NOMO-1 treated with DMSO at 0.1 percent for 48 hours (cell line): ENCODE measurements at regions not wholly inside any gene's neighbourhood (a gene's known extent, or its start where the extent isn't known, plus 50 kb on each side); places are given as distances from the start of the nearest gene placed in this dataset.
A peak's percentile ranks its signal among the peaks of the same experiment; 100 is the strongest.
"Not testable (repeated sequence)": the region's sequence is repeated elsewhere in the genome, so short reads cannot be mapped to it uniquely, and the experiment has no call there.

Experiments
- DNase-seq: peaks from one replicate; lab custom pipeline; 2025; ENCODE audit not compliant: unreplicated experiment; lab: John Stamatoyannopoulos, UW

- no peak for DNase-seq
Measured at GRCh38 chr18:22695674-22696073, 237.5 kb upstream of the RBBP8 start.

GRCh38 chr18:22697561-22697960 lies 235.6 kb upstream of the RBBP8 start:
- no peak for DNase-seq

GRCh38 chr18:22698711-22699110 lies 234.4 kb upstream of the RBBP8 start:
- DNase-seq: no peak

- no peak for DNase-seq
Measured at GRCh38 chr18:22699629-22700028, 233.5 kb upstream of the RBBP8 start.

- no peak for DNase-seq
Measured at GRCh38 chr18:22700920-22701319, 232.2 kb upstream of the RBBP8 start.

GRCh38 chr18:22701326-22701725 lies 231.8 kb upstream of the RBBP8 start:
- DNase-seq: no peak

GRCh38 chr18:22701795-22702194 lies 231.3 kb upstream of the RBBP8 start:
- no peak for DNase-seq

- DNase-seq: no peak
Measured at GRCh38 chr18:22702806-22703205, 230.3 kb upstream of the RBBP8 start.

DNA sequence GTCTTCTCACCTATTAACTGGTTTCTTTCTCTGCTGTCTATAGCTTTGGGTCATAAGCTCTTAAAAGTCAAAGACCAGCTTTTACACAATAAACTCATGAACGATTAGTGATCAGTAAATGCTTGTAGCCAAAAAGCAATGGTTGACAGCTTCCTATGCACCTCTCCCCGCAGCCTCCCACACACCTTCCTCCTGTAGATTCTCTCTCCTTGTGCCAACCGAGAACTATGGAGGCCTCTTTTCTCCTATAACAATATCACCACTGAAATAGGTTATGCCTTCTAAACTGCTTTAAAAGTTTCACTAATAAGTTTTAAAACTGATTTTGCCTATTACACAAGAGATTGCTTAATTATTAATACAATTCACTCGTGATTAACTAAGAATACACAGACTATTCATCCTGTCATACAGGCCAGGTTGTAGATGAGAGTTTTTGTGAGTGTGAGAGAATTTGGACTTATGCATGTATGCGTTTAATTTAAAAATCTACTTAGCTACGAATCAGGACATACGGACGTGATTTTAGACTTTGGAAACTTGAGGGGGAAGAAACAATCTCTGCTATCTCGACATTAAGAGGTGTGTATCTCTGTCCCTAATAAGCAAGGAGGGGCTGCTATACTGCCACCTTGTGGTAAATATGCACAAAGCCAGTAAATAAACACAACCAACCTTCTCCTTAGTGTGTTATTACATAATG lies 229.1 kb upstream of the RBBP8 start:
- peak; percentile 38 for DNase-seq

GRCh38 chr18:22704586-22704918 lies 228.6 kb upstream of the RBBP8 start:
- DNase-seq: no peak

DNA sequence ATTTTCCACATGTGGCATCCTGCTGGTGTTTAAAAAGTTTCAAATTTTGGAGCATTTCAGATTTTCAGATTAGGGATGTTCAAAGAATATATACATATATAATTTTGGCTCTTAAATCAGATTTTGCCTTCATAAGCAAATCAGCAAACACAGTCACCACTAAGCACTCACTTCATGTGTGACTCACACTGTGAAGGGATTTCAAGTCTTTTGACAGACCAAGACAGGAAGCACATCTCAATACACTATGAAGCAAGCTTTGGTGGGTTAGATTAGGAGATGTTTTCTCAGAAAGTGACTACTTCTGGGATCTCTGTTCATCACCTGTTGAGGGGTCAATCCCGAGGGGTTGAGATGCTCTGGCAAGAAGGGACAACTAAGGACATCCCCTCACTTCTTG lies 227.8 kb upstream of the RBBP8 start:
- peak; percentile 14 for DNase-seq

GRCh38 chr18:22706025-22706424 lies 227.1 kb upstream of the RBBP8 start:
- not testable (repeated sequence) for DNase-seq

DNA sequence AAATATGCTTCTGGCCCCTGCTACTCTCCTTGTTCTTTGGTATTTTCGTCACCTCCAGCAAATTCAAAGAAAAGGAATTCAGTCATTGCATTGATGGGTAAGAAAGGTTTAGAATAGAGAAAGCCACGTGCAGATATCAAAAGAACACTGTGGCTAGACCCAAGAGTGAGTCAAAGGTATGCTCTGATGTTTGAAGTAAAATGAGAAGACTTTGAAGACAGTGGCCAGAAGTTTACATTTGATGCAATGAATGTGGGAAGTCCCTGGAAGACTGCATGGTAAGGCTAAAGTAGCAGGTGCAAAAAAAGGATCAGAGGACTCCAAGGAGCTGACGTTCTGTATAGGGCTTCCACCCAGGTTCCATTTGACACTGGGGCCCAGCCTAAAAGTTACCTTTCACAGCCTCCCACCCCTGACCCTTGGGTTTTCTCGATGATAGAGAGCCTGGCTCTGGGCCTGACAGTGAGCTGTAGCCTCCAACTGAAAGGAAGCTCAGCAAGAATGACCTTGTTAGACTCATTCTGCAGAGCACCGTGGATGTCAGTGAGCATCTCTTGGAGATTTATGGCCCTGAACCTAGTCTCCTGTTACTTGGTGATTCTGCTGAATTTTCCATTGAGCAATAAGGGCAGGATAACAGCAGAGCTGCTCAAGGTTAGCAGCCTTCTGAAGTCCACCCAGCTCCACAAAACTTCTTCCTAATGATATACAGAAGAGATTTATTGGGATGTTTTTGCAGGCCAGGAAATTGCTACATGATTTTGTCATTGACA lies 223.7 kb upstream of the RBBP8 start:
- DNase-seq: no peak

- DNase-seq: no peak
Measured at GRCh38 chr18:22710673-22711191, 222.4 kb upstream of the RBBP8 start.

GRCh38 chr18:22711192-22711685 lies 221.9 kb upstream of the RBBP8 start:
- DNase-seq: no peak

DNA sequence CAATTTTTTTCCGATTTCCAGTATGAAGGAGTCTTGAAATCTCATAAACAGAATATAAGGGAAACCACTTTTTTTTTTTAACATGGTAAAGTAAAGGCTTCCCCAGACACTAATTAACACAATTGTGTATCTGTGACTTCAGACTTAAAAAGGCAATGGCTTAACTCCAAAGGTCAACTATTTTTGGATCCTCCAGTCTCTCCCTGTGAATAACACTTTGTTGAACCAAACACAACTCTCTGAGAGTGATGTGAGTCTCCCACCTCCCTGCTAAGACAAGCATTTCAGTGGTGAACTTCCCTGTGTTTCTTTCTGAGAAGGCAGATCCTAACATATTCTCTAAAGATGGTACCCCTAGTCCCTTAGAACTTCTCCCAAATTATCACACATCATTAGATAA lies 219.6 kb upstream of the RBBP8 start:
- no peak for DNase-seq

- not testable (repeated sequence) for DNase-seq
Measured at GRCh38 chr18:22717536-22717935, 215.6 kb upstream of the RBBP8 start.

DNA sequence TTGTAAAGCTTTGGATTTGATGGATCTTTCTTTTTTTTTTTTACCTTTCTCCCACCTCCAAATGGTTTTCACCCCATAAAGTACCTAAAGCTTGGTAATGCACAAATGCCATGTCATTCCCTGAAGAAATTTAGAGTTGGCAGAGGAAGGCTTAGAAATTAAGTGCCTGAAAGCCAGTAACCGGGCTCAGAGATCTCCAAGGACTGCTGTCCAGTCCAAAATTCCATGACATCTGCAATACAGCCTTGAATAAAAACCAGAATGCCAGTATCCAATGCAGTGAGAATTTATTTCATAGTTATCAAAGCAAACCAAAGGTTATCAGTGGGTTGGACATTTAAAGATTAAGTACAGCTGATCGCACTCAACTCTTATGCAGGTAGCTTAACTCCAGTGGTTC lies 209.9 kb upstream of the RBBP8 start:
- no peak for DNase-seq

DNA sequence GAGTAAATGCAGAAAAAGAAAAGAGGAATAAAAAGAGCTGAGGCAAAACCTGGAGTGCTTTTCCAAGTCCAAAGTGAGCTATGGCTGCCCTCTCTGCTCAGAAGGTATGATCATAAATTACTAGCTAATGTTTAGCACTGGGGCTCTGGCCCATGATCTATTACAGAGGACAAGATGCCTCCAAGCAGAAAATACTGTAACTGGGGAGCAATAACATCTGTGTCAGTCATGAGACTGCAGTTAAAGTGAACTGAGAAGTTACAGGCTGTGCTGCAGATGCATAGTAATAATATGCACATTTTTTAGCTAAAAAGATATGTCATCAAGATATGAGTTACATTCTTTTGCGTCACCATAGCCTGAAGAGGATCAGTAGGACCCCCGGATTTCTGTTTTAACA lies 209.4 kb upstream of the RBBP8 start:
- no peak for DNase-seq

GRCh38 chr18:22726469-22726868 lies 206.7 kb upstream of the RBBP8 start:
- DNase-seq: no peak

DNA sequence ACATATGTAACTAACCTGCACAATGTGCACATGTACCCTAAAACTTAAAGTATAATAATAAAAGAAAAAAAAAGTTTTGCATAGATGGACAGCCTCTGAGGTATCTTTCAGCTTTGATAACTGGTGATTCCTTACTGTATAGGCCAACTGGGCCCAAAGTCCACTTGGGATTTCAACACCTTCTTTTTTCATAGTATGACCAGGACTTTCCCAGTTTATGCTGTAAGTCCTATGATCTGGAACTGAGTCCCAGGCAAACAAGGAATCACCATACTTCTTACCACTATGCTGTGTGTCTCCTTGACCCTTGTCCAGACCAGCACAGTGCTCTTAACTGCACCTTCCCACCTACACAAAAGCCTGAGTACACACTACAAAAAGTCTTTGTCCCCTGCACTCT lies 205.1 kb upstream of the RBBP8 start:
- DNase-seq: no peak

- no peak for DNase-seq
Measured at GRCh38 chr18:22728481-22729105, 204.5 kb upstream of the RBBP8 start.
